Esophagus squamous epithelium (tissue), 4 donors: ENCODE measurements at regions not wholly inside any gene's neighbourhood (a gene's known extent, or its start where the extent isn't known, plus 50 kb on each side); places are given as distances from the start of the nearest gene placed in this dataset.

ENCODE experiments used
- CTCF ChIP-seq, 6 experiments: fragments of 450-650 bp in 4 of 6; fragments of 200-600 bp in 2 of 6; sonication (generic) in 2 of 6; IDR thresholded peaks; one replicate each; pipeline ENCODE4 v1.5.1; 2016 to 2019; ENCODE audit warnings: antibody characterized with exemption in 6 of 6, mild to moderate bottlenecking in 4 of 6, moderate library complexity in 4 of 6
- POLR2A ChIP-seq, 4 donors: fragments of 450-650 bp; IDR thresholded peaks; one replicate each; pipeline ENCODE4 v1.6.1; 2017; ENCODE audit warnings: antibody characterized with exemption in 4 of 4, mild to moderate bottlenecking in 4 of 4, moderate library complexity in 3 of 4

GRCh38 chr6:168227840-168228239, 91.7 kb downstream of the DACT2 start:
- TF ChIP-seq POLR2A (IDR thresholded peaks at IDR 0.05) (no peak), CTCF (IDR thresholded peaks at IDR 0.05) (no peak)
